ENCODE measurements at regions not wholly inside any gene's neighbourhood (a gene's known extent, or its start where the extent isn't known, plus 50 kb on each side); places are given as distances from the start of the nearest gene placed in this dataset.

- Histone ChIP-seq H3K27ac (ENCODE audit: insufficient read depth, low read depth, low read length) (no peak overlapping the region), H3K4me1 (ENCODE audit: control insufficient read depth, extremely low read depth, insufficient read depth, low read length) (no peaks in the 10 kb centered on the region), H3K9ac (replicated peaks; ENCODE audit: extremely low read depth, insufficient read depth, low read length) (no peak overlapping the region), H3K79me2 (ENCODE audit: control insufficient read depth, insufficient read depth, low read length) (no peaks in the 10 kb centered on the region), H3K27me3 (ENCODE audit: control insufficient read depth in 2 of 2, insufficient read depth in 2 of 2, low read length in 2 of 2) (no peaks in the 10 kb centered on the region), H3K4me3 (replicated peaks in 1 of 3; ENCODE audit: insufficient read depth in 1 of 3, low read depth in 1 of 3, low read length in 3 of 3) (no peak overlapping the region), H3K36me3 (ENCODE audit: control insufficient read depth in 2 of 2, extremely low read depth in 1 of 2, insufficient read depth in 2 of 2, low read length in 2 of 2) (no peaks in the 10 kb centered on the region), H3K9me1 (replicated peaks; ENCODE audit: control insufficient read depth, extremely low read depth, insufficient read depth, low read length) (no peaks in the 10 kb centered on the region), H2AFZ (ENCODE audit: low read depth, low read length) (no peak overlapping the region), H3K4me2 (ENCODE audit: insufficient read depth, low read length) (no peak overlapping the region), H3K9me3 (replicated peaks; ENCODE audit: control insufficient read depth, insufficient read depth, low read length) (no peaks in the 10 kb centered on the region), H4K20me1 (replicated peaks; ENCODE audit: control insufficient read depth, extremely low read depth, insufficient read depth, low read length) (no peaks in the 10 kb centered on the region)
- ChIA-PET CTCF (no interaction called here), POLR2A (no interaction called here)
- no peak for DNase-seq (ENCODE audit: low read depth, low spot score)
- dilution Hi-C loops (cut with MboI; ENCODE audit: extremely low pct_ligation_motif_present, low sequenced_read_pairs) (no loop called here), intact Hi-C loops (cut with micrococcal nuclease) (no loop called here)
- BruUV-seq (replicated peaks), result no TSS peak
- FAIRE-seq, result no peak
- no peak for TF ChIP-seq EZH2 (IDR thresholded peaks at IDR 0.05; ENCODE audit: borderline replicate concordance, low read depth, low read length, severe bottlenecking)
- TF ChIP-seq GATA2 (IDR thresholded peaks at IDR 0.05; ENCODE audit: insufficient read depth, insufficient read length, low read depth, low read length), result no peak
- TF ChIP-seq POLR2A (IDR thresholded peaks at IDR 0.05; ENCODE audit: low read depth, low read length), result no peak
- no peak for TF ChIP-seq FOS (IDR thresholded peaks at IDR 0.05; ENCODE audit: borderline replicate concordance, insufficient read depth, low read length)
- no peak for TF ChIP-seq CTCF (IDR thresholded peaks at IDR 0.05; ENCODE audit: extremely low read depth in 1 of 2, insufficient read depth in 1 of 2, low read depth in 1 of 2, low read length in 2 of 2)
- TF ChIP-seq JUN (IDR thresholded peaks at IDR 0.05; ENCODE audit: borderline replicate concordance, insufficient read depth, insufficient read length, low read depth), result no peak
- TF ChIP-seq POLR2AphosphoS5 (IDR thresholded peaks at IDR 0.05; ENCODE audit: insufficient read depth, low read depth, low read length), result no peak
- TF ChIP-seq, protein P1, sequence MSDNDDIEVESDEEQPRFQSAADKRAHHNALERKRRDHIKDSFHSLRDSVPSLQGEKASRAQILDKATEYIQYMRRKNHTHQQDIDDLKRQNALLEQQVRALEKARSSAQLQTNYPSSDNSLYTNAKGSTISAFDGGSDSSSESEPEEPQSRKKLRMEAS (IDR thresholded peaks at IDR 0.05; ENCODE audit: insufficient read depth, insufficient read length), result no peak
- TF ChIP-seq MYC (IDR thresholded peaks at IDR 0.05; ENCODE audit: low read depth, low read length), result no peak
These were observed 723.7 kb downstream of the SORCS1 start for GRCh38 chr10:106440767-106441166.

Data from endothelial cell of umbilical vein (primary cell).